Lung (tissue), 11 donors: ENCODE measurements at regions not wholly inside any gene's neighbourhood (a gene's known extent, or its start where the extent isn't known, plus 50 kb on each side); places are given as distances from the start of the nearest gene placed in this dataset.

Source experiments
- ATAC-seq: fragments of 200-7000 bp; cut with Tn5 transposase; one replicate; pipeline ENCODE4 v1.9.1; 2020; ENCODE audit warnings: moderate number of reproducible peaks; ENCODE audit not compliant: insufficient read depth, low FRiP score
- DNase-seq, 3 donors: peaks; one replicate each; pipeline ENCODE4 v3.0.0-alpha.2; 2013 to 2017
- H3K27ac ChIP-seq, 2 donors: one replicate each; pipeline ENCODE4 v1.5.1; 2013; ENCODE audit warnings: mild to moderate bottlenecking in 2 of 2, moderate library complexity in 2 of 2, control low read depth in 1 of 2, inconsistent platforms in 1 of 2, low read depth in 1 of 2, low read length in 1 of 2
- H3K27me3 ChIP-seq, 3 donors: one replicate each; pipeline ENCODE4 v1.5.1; 2013; ENCODE audit warnings: low read length in 2 of 3; ENCODE audit not compliant: control insufficient read depth in 3 of 3, insufficient read depth in 3 of 3
- H3K36me3 ChIP-seq, 4 donors: one replicate each; pipeline ENCODE4 v1.5.1; 2013; ENCODE audit warnings: low read length in 4 of 4, mild to moderate bottlenecking in 1 of 4, moderate library complexity in 1 of 4; ENCODE audit not compliant: control insufficient read depth in 4 of 4, insufficient read depth in 4 of 4
- H3K4me1 ChIP-seq, 5 donors: one replicate each; pipeline ENCODE4 v1.5.1; 2013; ENCODE audit warnings: low read length in 5 of 5, mild to moderate bottlenecking in 2 of 5, moderate library complexity in 1 of 5; ENCODE audit not compliant: control insufficient read depth in 5 of 5, insufficient read depth in 5 of 5
- H3K4me3 ChIP-seq: one replicate; pipeline ENCODE4 v1.5.1; 2013; ENCODE audit warnings: mild to moderate bottlenecking, control low read depth, moderate library complexity
- H3K9ac ChIP-seq, 2 donors: one replicate each; pipeline ENCODE4 v1.5.1; 2013; ENCODE audit warnings: low read length in 2 of 2, control low read depth in 1 of 2; ENCODE audit not compliant: insufficient read depth in 1 of 2
- H3K9me3 ChIP-seq, 4 donors: one replicate each; pipeline ENCODE4 v1.5.1; 2013; ENCODE audit warnings: low read length in 3 of 4, mild to moderate bottlenecking in 1 of 4, moderate library complexity in 1 of 4; ENCODE audit not compliant: control insufficient read depth in 4 of 4, insufficient read depth in 3 of 4
- WGBS, 2 donors: extraction: QIAGEN DNeasy Blood & Tissue Kit; methylation state at CpG; one replicate each; pipeline ENCODE4 v1.1.7; 2013; 5-methylcytosine and 5-hydroxymethylcytosine counted together
- TF ChIP-seq, protein P1 (sequence below): IDR thresholded peaks from 2 replicates; pipeline ENCODE4 v1.5.1; 2012; ENCODE audit warnings: mild to moderate bottlenecking; ENCODE audit errors: control extremely low read depth, extremely low read depth
- donor health status: control.
- donor health status: control.
- donor health status: Bipolar disorder and iron deficiency.
- donor health status: healthy.
- donor health status: DM: yes; HTN: yes; CAD: no.

DNA sequence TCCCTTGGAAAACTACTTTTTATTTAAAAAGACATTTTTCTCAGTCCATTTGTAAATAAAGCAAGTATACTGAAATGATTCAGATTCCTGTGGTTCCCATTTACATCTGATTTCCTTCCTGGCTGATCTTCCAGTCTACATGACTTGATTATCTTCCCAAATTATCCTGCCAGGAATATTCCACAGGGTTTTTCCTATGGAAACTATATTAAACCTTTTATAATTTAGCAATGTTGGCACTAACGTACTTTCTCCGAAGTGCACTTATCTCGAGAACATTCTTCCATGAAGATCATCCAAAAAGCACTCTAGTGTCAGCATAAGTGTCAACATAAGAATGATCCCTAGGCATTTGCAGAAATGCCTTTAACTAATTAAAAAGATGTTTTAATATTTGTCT, 347.7 kb upstream of the KIF2B start:
- no peaks in the 10 kb centered on the region for H3K27me3 ChIP-seq
- H3K27ac ChIP-seq: no peak overlapping the region
- TF ChIP-seq, protein P1, sequence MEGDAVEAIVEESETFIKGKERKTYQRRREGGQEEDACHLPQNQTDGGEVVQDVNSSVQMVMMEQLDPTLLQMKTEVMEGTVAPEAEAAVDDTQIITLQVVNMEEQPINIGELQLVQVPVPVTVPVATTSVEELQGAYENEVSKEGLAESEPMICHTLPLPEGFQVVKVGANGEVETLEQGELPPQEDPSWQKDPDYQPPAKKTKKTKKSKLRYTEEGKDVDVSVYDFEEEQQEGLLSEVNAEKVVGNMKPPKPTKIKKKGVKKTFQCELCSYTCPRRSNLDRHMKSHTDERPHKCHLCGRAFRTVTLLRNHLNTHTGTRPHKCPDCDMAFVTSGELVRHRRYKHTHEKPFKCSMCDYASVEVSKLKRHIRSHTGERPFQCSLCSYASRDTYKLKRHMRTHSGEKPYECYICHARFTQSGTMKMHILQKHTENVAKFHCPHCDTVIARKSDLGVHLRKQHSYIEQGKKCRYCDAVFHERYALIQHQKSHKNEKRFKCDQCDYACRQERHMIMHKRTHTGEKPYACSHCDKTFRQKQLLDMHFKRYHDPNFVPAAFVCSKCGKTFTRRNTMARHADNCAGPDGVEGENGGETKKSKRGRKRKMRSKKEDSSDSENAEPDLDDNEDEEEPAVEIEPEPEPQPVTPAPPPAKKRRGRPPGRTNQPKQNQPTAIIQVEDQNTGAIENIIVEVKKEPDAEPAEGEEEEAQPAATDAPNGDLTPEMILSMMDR: no peak
- no peak for ATAC-seq
- H3K36me3 ChIP-seq: no peaks in the 10 kb centered on the region
- no peak overlapping the region for H3K4me3 ChIP-seq
- peaks cover 0 to 2% (median 0%) of the 10 kb centered on the region in 4 donors for H3K9me3 ChIP-seq
- 64 to 92% methylated on average over 3 of the region's 3 CpGs for WGBS, 2 donors
- no peak overlapping the region for H3K9ac ChIP-seq
- H3K4me1 ChIP-seq: no peaks in the 10 kb centered on the region
- no peak for DNase-seq

DNA sequence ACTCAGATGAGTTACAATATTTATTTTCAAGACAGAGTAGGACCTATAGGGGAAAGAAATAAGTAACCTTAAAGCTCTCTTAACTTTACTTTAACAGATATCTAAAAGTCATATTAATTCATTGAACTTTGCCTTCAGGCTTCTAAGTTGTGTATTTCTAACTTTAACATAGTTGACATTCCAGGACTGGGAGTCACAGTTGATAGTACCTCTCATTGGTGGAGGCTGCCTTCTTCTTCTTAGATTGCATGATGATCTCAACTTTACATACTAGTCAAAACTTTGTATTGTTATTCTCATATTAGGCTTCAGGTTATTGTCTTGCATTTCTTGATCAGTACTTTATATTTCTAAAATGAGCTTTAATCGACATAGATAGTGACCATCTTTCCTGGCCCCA, 350.1 kb upstream of the KIF2B start:
- no peaks in the 10 kb centered on the region for H3K9me3 ChIP-seq
- no peaks in the 10 kb centered on the region for H3K4me1 ChIP-seq
- no peaks in the 10 kb centered on the region for H3K27me3 ChIP-seq
- DNase-seq (no peak), ATAC-seq (no peak)
- no peak overlapping the region for H3K27ac ChIP-seq
- no peaks in the 10 kb centered on the region for H3K36me3 ChIP-seq
- no peak overlapping the region for H3K4me3 ChIP-seq
- 79 to 97% methylated on average over 1 of the region's 1 CpG for WGBS, 2 donors
- H3K9ac ChIP-seq: no peak overlapping the region
- TF ChIP-seq, protein P1: no peak

DNA sequence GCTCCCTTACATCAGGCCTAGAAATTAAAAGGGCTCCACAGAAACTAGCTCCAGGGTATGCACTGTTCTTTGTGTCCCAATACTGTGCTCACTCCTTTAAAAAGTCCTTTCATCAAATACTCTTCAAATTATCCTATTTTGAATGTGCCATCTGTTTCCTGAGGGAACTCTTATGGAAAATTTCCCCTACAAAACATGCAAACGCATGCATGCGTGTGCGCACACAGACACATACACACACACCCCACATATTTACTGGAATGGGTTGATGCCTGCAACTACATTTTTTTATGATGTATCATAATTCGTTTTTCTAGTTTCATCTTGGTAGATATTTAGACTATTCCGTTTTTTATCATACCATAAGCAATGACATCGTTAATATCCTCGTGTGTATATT, 351.2 kb upstream of the KIF2B start:
- WGBS, 2 donors: 89 to 91% methylated on average over 7 of the region's 7 CpGs
- H3K36me3 ChIP-seq: no peaks in the 10 kb centered on the region
- ATAC-seq: no peak

DNA sequence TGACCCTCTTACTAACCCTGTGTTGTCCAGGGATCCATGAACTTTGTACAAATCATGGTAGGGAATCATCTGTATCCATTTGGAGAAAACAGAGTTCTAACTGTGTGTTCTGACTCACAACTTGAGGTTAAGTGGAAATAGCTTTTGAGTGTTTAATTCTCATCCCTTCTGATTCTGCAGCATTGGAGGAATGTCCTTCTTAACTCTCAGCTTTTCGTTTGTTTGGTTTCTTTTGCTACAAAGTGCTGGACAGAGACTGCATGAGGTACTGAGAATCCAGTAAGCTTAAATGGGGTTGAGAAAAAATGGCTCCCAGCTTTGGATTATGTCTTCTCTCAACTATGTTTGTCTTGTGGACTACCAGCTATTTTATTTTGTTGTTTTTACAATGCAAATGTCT, 352.1 kb upstream of the KIF2B start:
- no peaks in the 10 kb centered on the region for H3K4me1 ChIP-seq
- TF ChIP-seq, protein P1: no peak
- no peaks in the 10 kb centered on the region for H3K27me3 ChIP-seq
- DNase-seq: no peak
- no peak overlapping the region for H3K9ac ChIP-seq
- 32 to 44% methylated on average over 1 of the region's 1 CpG for WGBS, 2 donors
- H3K9me3 ChIP-seq: no peaks in the 10 kb centered on the region
- no peak for ATAC-seq
- no peak overlapping the region for H3K27ac ChIP-seq
- no peak overlapping the region for H3K4me3 ChIP-seq
- no peaks in the 10 kb centered on the region for H3K36me3 ChIP-seq

More for the DNA sequence above, 351.2 kb upstream of the KIF2B start:
- no peak overlapping the region for H3K27ac ChIP-seq
- no peaks in the 10 kb centered on the region for H3K9me3 ChIP-seq
- no peak overlapping the region for H3K4me3 ChIP-seq
- H3K4me1 ChIP-seq: no peaks in the 10 kb centered on the region
- H3K9ac ChIP-seq: no peak overlapping the region
- DNase-seq: no peak
- TF ChIP-seq, protein P1: no peak
- no peaks in the 10 kb centered on the region for H3K27me3 ChIP-seq
